ENCODE measurements at regions not wholly inside any gene's neighbourhood (a gene's known extent, or its start where the extent isn't known, plus 50 kb on each side); places are given as distances from the start of the nearest gene placed in this dataset.

- DNase-seq: no peak
Measured at GRCh38 chr15:95298729-95299128, 1031.8 kb upstream of the NR2F2 start.

- peak; percentile 53 for DNase-seq
Measured at GRCh38 chr15:95300958-95301357, 1029.5 kb upstream of the NR2F2 start.

DNA sequence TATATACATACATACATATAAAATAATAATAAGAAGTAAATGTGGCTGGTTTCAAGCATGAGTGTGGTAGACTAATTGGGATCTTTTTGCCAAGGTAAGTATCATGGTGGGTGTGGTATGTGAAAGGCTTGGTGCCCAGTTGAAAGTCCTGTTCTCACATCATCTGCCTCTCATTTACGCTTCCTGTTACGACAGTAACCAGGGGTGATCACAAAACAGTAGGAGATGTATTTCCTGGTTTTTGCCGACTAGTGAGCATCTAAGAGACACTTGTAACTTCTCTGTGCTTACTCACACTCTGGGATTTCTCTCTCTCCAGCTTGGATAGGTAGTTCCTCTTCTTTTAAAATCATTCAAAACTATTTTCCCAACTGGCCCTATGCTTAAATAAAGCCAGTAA is 1028.3 kb upstream of the NR2F2 start:
- DNase-seq: no peak

DNA sequence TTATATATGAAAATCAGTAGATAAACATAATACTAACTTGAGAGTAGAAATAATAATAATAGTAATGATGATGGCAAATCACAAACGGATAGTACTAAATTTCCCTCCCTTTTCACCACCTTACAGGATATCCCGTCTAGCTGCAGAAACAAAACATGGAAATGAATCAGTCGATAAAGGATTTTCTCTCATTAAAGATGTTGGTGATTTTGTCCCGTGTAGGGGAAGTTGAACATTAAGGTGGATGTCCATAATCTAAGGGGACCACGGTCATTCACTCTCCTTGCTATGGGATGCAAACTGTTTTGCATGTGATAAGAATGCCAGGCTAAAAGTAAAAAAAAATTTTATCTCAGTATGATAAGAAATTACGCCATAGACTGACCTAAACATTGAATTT is 1027.7 kb upstream of the NR2F2 start:
- no peak for DNase-seq

GRCh38 chr15:95303713-95304112 is 1026.8 kb upstream of the NR2F2 start:
- no peak for DNase-seq

DNA sequence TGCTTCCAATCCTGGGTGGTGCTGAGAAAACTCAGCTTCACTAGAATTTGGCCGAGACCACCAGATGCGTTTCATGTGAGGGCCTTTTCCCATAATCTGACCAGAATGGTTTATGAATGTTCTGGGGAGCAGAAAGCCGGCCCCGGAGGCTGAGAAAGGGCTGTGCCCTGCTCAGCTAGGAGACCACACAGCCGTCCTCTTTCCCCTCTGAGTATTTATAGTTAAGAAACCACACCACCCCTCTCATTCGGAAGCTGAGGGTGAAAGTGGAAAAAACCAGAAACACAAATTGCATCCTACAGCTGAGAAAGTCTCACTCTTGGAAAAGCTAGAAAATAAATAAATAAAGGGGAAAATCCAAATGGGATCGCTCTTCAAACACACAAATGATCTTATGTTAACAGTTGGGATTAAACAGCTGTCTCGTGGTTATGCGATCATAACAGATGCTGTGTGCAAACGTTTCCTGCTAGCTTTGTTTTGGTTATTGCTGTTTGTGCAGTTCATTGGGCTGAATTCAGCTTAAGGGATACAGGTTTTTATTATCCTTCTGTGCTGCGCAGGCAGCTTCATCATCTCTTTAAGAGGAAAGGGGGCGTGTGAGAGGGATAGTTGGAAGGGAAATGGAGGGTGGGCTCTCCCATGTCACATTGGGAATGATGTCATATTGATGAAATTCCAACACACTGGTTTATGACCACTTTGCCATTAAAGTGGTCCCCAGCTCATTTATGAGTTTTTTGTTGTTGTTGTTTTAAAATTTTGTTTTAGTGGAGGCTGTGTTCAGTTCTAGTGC is 1026.2 kb upstream of the NR2F2 start:
- DNase-seq: peak; percentile 35

- no peak for DNase-seq
Measured at GRCh38 chr15:95304947-95305400, 1025.5 kb upstream of the NR2F2 start.

GRCh38 chr15:95307115-95307514 is 1023.4 kb upstream of the NR2F2 start:
- no peak for DNase-seq

GRCh38 chr15:95319242-95319641 is 1011.3 kb upstream of the NR2F2 start:
- no peak for DNase-seq

DNA sequence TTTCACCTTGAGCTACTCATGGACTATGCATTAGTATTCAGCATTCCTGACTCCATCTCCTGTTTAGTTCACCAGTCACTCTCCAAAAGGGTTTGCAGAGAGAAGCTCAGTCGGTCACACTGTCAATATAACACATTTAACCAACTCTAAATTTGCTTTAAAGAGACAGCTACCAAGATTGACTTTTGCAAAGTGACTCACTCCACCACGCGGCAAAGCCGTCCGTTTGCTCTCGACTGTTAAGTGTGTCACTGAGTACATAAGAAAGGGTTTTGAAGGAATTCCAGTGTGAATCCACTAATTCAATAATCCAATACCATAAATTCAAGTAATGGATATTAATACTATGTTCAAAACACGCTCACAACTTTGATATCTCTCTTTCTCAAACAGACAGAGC is 1006.7 kb upstream of the NR2F2 start:
- DNase-seq: no peak

DNA sequence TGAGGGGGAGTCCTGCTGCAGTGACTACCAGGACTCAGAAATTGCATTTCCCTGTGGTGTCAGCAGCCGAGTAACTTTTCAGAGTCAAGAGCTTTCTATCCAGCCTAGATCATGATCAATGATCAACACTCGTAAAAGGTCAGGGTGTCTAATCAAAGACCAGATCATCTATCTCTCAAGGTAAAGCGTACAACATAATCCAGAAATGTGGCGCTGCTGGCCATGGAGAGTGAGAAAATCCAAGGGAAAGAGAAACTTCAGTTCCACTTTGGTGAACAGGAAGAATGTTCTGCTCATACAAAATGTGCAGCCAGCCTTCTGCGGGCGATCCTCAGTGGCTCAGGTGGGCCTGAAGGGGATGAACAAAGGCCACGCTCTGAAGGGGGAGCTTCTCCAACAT is 1005.8 kb upstream of the NR2F2 start:
- no peak for DNase-seq

GRCh38 chr15:95325763-95326404 is 1004.6 kb upstream of the NR2F2 start:
- DNase-seq: no peak

- no peak for DNase-seq
Measured at GRCh38 chr15:95326431-95327182, 1003.9 kb upstream of the NR2F2 start.

DNA sequence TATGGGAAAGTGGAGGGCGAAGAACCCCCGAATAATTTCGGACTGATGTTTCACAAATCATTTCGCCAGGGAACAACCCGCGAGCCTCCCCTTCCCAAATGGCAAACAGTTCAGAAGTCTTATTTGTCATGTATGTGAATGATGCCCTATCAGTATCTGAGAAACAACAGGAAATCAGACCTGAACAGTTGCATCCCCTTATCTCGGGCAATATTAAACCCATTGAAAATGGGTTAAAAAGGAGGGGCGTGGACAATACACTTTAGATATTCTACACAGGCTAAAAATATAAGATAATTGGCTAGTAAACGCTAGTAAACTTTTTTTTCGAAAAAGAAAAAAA is 1003.3 kb upstream of the NR2F2 start:
- no peak for DNase-seq

- DNase-seq: no peak
Measured at GRCh38 chr15:95327661-95328060, 1002.8 kb upstream of the NR2F2 start.

DNA sequence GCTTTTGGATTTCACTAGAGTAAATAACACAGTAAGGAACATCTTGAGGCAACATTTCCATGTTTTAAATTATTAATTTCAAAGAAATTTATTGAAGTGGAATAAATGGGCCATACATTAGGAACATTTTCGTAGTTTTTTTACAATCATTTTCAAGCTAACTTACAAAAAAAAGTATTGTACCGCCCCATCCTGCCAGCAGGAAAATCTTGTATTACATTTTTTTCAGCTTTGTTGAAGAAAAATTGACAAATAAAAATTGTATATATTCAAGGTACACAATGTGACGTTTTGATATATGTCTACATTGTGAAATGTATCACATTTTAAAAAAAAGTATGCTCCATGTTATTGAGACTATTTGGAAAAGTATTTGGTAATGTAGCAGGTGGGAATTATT is 1001.9 kb upstream of the NR2F2 start:
- DNase-seq: no peak

DNA sequence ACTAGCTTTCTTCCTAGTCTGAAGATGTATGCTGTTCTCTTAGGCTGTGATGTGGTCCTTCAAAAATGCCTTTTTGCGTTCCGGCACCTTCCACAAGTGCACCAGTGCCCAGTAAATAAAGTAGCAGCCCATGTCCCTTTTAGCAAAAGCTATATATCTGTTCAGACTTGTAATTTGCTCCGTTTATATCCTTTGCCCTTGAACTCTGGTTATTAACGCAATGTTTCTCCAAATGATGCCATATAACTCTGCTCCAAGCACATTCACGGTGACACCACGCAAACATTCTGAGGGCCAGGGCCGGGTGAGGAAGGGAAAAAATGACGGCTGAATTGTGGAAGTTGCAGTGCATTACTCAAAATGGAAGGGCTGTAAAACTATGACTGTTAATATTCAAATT is 1001.1 kb upstream of the NR2F2 start:
- no peak for DNase-seq

- no peak for DNase-seq
Measured at GRCh38 chr15:95341686-95342085, 988.8 kb upstream of the NR2F2 start.

DNA sequence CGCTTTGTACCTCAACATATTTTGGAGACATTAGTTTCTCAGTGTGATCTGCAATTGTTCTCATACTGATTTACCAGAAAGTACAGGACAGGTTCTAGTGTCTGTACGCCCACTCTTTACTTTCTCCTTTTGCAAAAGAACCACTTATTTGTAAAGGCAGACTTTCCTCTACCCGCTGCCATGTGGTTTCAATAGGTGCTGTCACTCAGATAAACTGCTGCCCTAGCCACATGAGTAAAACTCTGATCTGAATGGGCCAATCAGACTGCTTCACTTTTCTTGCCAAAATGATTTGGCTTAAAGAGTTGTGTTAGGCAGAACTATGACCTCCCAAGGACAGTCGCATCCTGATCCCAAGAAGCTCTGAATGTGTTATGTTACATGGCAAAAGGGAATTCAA is 984.6 kb upstream of the NR2F2 start:
- no peak for DNase-seq

- peak; percentile 11 for DNase-seq
Measured at GRCh38 chr15:95346721-95347475, 983.6 kb upstream of the NR2F2 start.

- DNase-seq: no peak
Measured at GRCh38 chr15:95347837-95348236, 982.7 kb upstream of the NR2F2 start.

GRCh38 chr15:95350908-95351307 is 979.6 kb upstream of the NR2F2 start:
- no peak for DNase-seq

DNA sequence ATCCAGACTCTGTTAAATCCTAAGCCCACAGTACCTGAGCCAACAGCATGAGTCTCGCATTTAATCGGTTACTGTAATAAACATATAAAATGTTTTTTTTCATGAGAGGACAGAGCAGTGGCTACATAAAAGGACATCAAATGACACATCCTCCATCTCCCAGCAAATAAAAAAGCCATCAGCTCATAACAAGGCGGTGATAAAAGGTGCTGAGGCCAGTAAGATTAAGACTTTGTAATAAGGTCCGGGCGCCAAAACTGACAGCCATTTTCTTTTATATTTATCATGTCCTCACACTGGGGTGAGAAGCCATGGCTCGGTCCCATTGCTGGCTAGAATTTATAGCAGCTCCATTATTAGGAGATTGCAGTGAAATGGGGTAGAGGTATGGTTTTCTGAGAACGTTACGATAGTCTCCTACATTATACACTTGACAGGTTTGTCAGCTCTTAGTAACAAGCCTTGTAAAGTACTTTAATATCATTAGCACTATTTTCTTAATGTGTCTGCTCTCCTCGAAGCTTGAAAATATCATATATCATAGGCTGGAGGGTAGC is 977.8 kb upstream of the NR2F2 start:
- no peak for DNase-seq

All from fibroblast of skin of right quadriceps (primary cell).